ENCODE measurements at regions not wholly inside any gene's neighbourhood (a gene's known extent, or its start where the extent isn't known, plus 50 kb on each side); places are given as distances from the start of the nearest gene placed in this dataset.
A peak's percentile ranks its signal among the peaks of the same experiment; 100 is the strongest.

DNA sequence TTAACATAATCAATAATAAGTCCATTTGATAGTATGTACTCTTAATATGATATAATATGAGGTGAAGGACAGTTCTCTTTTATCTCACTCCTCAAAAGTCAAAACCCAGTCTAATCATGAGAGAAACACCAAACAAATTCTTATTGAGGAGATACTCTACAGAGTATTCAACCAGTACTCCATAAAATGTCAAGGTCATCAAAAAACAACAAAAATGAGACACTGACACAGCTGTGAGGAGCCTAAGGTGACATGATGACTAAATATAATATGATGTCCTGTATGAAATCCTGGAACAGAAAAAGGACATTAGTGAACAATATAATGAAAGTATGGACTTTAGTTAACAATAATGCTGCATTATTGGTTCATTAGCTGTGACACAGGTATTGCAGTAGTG is 675.1 kb downstream of the HTR1B start:
- no peak for ATAC-seq
- no peaks in the 10 kb centered on the region for H3K27me3 ChIP-seq (ENCODE audit: control insufficient read depth, insufficient read depth, low read length)
- intact Hi-C loops (cut with micrococcal nuclease; ENCODE audit: unreplicated experiment) (no loop called here), in situ Hi-C loops (cut with HindIII; ENCODE audit: low pct_unique_long_range_greater_than_20kb, low sequenced_read_pairs) (no loop called here)
- BruUV-seq (replicated peaks) = no TSS peak
- no peak overlapping the region for H3K4me3 ChIP-seq (ENCODE audit: low read depth in 2 of 2, low read length in 2 of 2)
- no peaks in the 10 kb centered on the region for H3K4me1 ChIP-seq (ENCODE audit: control insufficient read depth, insufficient read depth, low read length)
- TF ChIP-seq SIN3A (IDR thresholded peaks at IDR 0.05; ENCODE audit: borderline replicate concordance, insufficient read depth, low read depth, low read length) (no peak), TCF7L2 (IDR thresholded peaks at IDR 0.05; ENCODE audit: low read depth, low read length) (no peak), POLR2AphosphoS5 (IDR thresholded peaks at IDR 0.05; ENCODE audit: low read depth, low read length) (no peak)
- TF ChIP-seq, protein P1, sequence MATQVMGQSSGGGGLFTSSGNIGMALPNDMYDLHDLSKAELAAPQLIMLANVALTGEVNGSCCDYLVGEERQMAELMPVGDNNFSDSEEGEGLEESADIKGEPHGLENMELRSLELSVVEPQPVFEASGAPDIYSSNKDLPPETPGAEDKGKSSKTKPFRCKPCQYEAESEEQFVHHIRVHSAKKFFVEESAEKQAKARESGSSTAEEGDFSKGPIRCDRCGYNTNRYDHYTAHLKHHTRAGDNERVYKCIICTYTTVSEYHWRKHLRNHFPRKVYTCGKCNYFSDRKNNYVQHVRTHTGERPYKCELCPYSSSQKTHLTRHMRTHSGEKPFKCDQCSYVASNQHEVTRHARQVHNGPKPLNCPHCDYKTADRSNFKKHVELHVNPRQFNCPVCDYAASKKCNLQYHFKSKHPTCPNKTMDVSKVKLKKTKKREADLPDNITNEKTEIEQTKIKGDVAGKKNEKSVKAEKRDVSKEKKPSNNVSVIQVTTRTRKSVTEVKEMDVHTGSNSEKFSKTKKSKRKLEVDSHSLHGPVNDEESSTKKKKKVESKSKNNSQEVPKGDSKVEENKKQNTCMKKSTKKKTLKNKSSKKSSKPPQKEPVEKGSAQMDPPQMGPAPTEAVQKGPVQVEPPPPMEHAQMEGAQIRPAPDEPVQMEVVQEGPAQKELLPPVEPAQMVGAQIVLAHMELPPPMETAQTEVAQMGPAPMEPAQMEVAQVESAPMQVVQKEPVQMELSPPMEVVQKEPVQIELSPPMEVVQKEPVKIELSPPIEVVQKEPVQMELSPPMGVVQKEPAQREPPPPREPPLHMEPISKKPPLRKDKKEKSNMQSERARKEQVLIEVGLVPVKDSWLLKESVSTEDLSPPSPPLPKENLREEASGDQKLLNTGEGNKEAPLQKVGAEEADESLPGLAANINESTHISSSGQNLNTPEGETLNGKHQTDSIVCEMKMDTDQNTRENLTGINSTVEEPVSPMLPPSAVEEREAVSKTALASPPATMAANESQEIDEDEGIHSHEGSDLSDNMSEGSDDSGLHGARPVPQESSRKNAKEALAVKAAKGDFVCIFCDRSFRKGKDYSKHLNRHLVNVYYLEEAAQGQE (IDR thresholded peaks at IDR 0.05; ENCODE audit: insufficient read depth in 1 of 2, low read depth in 2 of 2, low read length in 1 of 2) = no peak
- TF ChIP-seq, protein P2, sequence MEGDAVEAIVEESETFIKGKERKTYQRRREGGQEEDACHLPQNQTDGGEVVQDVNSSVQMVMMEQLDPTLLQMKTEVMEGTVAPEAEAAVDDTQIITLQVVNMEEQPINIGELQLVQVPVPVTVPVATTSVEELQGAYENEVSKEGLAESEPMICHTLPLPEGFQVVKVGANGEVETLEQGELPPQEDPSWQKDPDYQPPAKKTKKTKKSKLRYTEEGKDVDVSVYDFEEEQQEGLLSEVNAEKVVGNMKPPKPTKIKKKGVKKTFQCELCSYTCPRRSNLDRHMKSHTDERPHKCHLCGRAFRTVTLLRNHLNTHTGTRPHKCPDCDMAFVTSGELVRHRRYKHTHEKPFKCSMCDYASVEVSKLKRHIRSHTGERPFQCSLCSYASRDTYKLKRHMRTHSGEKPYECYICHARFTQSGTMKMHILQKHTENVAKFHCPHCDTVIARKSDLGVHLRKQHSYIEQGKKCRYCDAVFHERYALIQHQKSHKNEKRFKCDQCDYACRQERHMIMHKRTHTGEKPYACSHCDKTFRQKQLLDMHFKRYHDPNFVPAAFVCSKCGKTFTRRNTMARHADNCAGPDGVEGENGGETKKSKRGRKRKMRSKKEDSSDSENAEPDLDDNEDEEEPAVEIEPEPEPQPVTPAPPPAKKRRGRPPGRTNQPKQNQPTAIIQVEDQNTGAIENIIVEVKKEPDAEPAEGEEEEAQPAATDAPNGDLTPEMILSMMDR (IDR thresholded peaks at IDR 0.05) = no peak
- H3K9me3 ChIP-seq (ENCODE audit: control insufficient read depth, insufficient read depth, low read depth, low read length) = no peaks in the 10 kb centered on the region
- no peak for DNase-seq (ENCODE audit: low read depth, low spot score)
- no peak overlapping the region for H3K27ac ChIP-seq (ENCODE audit: low read length)
- ChIA-PET POLR2A (no interaction called here), CTCF (no interaction called here)
- H3K36me3 ChIP-seq (ENCODE audit: control insufficient read depth, insufficient read depth, low read length) = no peaks in the 10 kb centered on the region

DNA sequence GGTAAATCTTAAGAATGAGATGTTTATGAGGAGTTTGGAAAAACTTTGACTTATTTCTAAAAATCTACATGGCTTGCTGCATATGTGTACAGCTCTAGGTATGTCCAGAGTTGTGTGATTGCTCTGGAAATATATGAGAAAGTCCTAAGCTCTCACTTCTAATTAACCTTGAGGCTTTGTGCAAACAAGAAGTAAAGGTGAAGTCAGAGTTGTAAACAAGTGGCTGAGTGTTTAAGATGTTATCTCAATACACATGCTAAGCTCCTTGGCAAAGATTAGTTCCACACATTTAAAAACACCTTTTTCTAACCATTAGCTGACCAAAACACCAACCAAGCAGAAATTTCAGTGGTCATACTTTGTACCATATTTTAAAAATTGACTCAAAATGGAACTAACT is 684.2 kb downstream of the HTR1B start:
- CTCF ChIA-PET = no interaction called here
- no peaks in the 10 kb centered on the region for H3K36me3 ChIP-seq (ENCODE audit: control insufficient read depth, insufficient read depth, low read length)
- peaks cover 8% of the 10 kb centered on the region for H3K4me1 ChIP-seq (ENCODE audit: control insufficient read depth, insufficient read depth, low read length)
- 0 out of 2 replicates have a peak overlapping the region, but pooled peaks have one; percentile 51 for H3K27ac ChIP-seq (ENCODE audit: low read length)
- peak; percentile 60; the same call in 1 of the 2 replicates for ATAC-seq
- TF ChIP-seq, protein P2 (IDR thresholded peaks at IDR 0.05) = no peak
- TF ChIP-seq TCF7L2 (IDR thresholded peaks at IDR 0.05; ENCODE audit: low read depth, low read length) (peak; percentile 62), SIN3A (IDR thresholded peaks at IDR 0.05; ENCODE audit: borderline replicate concordance, insufficient read depth, low read depth, low read length) (no peak), POLR2AphosphoS5 (IDR thresholded peaks at IDR 0.05; ENCODE audit: low read depth, low read length) (0 out of 2 replicates have a peak, but pooled peaks have one; percentile 35)
- TF ChIP-seq, protein P1 (IDR thresholded peaks at IDR 0.05; ENCODE audit: insufficient read depth in 1 of 2, low read depth in 2 of 2, low read length in 1 of 2) = no peak
- no TSS peak for BruUV-seq (replicated peaks)
- intact Hi-C loops (cut with micrococcal nuclease; ENCODE audit: unreplicated experiment) = no loop called here
- no peaks in the 10 kb centered on the region for H3K27me3 ChIP-seq (ENCODE audit: control insufficient read depth, insufficient read depth, low read length)
- H3K4me3 ChIP-seq (ENCODE audit: low read depth in 2 of 2, low read length in 2 of 2) = no peak overlapping the region
- DNase-seq (ENCODE audit: low read depth, low spot score) = no peak
- H3K9me3 ChIP-seq (ENCODE audit: control insufficient read depth, insufficient read depth, low read depth, low read length) = no peaks in the 10 kb centered on the region
- POLR2A ChIA-PET = no interaction called here
- in situ Hi-C loops (cut with HindIII; ENCODE audit: low pct_unique_long_range_greater_than_20kb, low sequenced_read_pairs) = no loop called here

All from Panc1 (cell line).